GM19035 (cell line): ENCODE measurements at regions not wholly inside any gene's neighbourhood (a gene's known extent, or its start where the extent isn't known, plus 50 kb on each side); places are given as distances from the start of the nearest gene placed in this dataset.

Experiments used
- ATAC-seq: cut with Tn5 transposase; IDR thresholded peaks from one replicate; pipeline ENCODE4 v1.9.1; 2021; ENCODE audit not compliant: unreplicated experiment

DNA sequence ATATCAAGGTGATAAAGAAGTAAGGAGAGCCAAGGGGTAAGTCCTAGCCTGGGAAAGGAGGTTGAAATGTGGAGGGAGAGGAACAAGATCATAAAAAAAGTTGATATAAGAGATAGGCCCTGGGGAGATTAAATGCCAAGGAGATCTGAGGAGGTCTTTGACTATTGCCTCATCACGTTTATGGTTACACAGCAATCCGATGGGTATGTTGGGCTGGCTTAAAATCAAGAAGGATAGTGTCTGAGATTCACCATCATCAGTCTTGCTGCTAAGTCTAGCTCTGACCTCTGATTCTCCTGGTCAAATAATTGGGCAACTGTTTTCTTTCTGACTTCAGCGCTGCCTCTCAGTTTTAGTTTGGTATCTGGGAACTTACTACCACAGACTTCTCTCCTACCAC, 416.3 kb downstream of the GPATCH2 start:
- no peak for ATAC-seq

GRCh38 chr1:217211486-217211885, 419.4 kb downstream of the GPATCH2 start:
- ATAC-seq = peak; percentile 69

DNA sequence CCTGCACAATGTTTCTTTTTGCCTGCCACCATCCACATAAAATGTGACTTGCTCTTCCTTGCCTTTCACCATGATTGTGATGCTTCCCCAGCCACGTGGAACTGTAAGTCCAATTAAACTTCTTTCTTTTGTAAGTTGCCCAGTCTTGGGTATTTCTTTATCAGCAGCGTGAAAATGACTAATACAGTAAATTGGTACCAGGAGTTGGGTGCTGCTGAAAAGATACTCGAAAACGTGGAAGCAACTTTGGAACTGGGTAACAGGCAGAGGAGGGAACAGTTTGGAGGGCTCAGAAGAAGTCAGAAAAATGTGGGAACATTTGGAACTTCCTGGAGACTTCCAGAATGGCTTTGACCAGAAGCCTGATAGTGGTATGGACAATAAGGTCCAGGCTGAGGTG, 425.3 kb downstream of the GPATCH2 start:
- ATAC-seq = no peak

DNA sequence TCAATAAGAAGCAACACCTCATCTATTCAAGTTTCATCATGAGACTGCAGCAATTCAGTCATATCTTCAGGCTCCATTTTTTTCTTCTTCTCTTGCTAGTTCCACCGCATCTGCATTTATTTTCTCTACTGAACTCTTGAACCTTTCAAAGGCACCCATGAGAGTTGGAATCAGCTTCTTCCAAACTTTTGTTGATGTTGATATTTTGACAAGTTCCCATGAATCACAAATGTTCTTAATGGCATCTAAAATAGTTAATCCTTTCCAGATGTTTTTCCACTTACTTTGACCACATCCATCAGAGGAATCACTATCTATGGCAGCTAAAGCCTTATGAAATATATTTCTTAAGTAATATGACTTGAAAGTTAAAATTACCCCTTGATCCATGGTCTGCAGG, 434.3 kb downstream of the GPATCH2 start:
- no peak for ATAC-seq

DNA sequence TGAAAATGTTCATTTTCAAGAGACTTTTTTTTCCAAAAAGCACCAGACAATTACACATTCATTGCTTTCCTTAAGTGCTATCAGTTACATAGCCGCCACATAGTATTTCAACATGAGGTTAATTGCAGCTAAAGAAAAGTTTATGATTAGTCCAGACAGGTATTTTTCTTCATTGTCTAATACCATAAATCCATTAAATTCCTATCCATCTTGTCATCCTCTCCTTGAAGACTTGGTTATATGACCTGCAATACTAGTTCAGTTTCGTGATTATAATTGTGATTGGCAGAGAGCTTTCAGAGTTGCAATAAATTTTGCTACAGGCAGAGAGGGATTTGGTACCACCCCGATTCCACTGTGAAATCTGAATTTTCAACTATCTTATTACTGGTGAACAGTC, 437.7 kb downstream of the GPATCH2 start:
- no peak for ATAC-seq

DNA sequence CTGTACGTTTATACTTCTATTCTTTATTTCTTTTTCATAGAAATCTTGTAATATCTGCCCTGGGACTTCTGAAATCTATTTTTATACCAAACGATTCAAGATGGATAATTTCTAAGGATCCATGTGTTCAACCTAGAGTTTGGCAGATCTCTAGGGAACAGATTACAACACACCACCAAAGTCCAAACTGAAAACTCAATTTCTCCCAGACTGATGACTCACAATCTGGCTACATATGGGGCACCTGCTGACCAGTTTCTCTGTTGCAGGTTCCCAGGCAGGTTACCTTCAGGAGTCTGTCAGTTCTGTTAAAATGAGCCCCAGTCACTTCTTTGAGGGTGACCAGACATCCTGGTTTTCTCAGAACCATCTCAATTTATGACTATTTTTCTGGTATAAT, 439.4 kb downstream of the GPATCH2 start:
- no peak for ATAC-seq

DNA sequence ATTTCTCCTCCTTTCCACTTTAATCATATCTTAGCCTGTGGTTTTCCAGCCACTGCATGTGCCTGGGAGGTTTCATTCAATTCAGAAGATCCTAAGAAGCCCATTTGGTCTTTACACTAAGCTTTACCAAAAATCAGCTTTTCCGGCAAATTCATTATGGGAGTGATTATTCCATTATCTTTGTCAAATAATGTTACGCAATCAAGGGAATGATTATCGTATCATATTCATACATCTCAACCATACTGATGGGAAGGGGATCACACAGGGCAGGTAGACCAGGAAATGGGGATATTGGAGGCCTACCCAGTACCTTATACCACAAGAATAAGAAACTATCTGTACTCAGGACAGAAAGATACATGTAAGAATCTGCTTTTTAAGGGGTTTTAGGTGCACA, 440.5 kb downstream of the GPATCH2 start:
- no peak for ATAC-seq

- ATAC-seq = no peak
These were observed 441.5 kb downstream of the GPATCH2 start for GRCh38 chr1:217189362-217189761.

GRCh38 chr1:217188280-217189237, 442.3 kb downstream of the GPATCH2 start:
- ATAC-seq = no peak

DNA sequence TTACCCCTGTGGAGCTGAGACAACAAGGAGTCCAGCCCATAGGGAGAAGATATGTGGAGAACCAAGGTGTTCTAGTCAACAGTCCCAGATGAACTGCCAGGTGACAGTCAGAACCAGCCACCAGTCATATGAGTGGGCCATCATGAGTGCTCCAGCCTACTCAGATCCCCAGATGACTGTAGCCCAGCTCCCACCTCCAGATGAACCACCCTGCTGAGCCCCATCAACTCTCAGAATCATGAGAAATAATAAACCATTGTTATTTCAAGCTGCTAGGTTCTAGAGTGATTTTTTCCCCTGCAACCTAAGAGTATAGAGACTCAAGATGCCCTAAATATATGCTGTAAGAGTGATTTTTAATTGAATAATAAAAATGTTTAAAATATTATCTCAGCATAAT, 444.2 kb downstream of the GPATCH2 start:
- no peak for ATAC-seq

DNA sequence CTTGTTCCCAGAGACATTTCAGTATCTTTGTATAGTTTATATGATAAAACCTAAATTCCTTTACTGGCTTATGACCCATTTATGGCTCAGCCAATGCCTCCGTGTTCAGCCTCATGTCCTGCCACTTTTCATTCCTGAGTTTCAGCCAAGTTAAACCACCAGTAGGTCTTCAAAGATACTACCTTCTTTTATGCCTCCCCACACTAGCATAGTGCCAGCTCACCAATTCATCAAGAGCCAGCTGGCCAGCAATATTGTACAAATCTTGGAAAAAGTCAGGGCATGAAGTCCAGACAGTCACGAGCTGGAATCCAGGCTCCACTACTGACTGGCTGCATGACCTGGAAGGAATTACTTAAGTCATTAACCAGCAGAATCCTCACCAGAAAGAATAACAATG, 446.0 kb downstream of the GPATCH2 start:
- ATAC-seq = no peak

- ATAC-seq = no peak
These were observed 447.9 kb downstream of the GPATCH2 start for GRCh38 chr1:217182992-217183391.

DNA sequence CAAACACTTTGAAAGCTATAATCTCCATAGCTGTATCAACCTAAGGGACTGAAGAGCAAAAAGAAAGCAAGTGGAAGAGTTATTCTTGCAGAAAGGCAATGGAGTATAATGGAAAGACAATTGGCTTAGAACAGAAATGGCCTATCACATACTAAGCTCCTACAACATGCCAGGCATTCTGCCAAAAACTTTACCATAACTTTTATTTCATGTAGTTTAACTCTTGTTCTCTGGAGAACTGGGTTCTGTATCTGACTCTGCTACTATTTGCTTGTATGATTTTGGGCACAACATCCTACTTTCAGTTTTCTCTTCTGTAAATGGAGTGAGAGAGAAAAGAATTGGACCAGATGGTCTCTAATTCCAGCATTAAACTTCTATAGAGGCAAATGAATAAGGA, 449.1 kb downstream of the GPATCH2 start:
- no peak for ATAC-seq

DNA sequence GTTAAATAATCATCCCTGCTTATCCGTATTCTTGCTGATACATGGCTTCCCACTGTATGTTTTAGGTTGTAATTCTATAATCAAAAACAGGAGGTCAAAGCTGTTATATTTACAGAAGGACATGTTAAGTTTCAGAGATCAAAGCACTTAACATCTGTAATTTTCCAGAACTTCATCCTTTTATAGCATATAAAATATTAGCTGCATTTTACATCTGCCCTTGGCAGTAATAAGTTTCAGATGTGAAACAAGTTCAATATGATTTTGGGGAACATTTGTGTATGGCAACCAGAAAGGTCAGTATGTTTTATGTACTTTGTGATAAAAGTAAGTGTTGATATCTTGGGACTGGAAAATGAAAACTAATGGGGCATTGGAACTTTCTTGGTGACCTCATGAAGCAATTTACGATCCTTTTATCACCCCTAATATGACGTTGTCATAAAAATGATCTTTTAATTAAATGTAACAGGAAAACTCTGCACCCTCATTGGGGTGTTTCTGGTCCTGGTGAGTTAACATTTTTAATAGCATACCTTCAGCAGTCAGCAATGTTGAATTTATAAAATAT, 449.6 kb downstream of the GPATCH2 start:
- ATAC-seq = no peak

GRCh38 chr1:217180443-217180842, 450.4 kb downstream of the GPATCH2 start:
- ATAC-seq = no peak

DNA sequence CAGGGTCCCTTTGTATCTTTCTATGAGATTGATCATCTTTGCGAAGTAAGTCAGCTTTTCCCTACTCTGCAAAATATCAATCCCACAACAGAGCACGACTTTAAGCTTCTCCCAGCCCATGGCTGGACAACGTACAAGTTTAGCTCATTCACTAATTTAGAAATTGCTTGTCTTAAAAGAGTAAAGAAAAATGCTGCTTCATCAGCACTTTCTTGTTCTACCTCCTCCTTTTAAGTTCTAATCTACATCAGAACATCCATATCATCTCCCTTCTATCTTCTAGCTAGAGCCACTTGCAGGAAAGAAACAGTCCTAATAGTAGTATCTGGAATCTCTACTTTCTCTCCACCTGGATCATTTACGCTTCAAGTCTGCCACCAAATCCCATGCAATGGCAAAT, 441.2 kb upstream of the ESRRG start:
- no peak for ATAC-seq

DNA sequence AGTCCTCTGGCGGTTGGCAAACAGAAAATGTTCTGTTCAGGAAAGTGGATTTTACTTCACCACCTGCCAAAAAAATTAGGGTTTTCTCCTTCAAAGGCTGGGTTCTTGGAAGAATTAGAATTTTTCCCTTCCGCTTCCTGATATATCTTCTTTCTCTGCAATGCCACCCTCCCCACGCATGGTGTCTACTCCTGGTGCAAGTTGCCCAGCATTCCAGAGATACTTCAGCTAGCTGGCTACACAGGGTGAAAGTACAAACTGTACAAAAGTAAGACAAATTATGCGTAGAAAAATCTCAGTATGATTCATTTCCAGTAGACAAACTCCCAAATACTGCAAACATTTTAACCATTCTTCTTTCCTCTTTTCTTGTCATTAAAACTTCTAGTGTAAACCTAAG, 430.1 kb upstream of the ESRRG start:
- no peak for ATAC-seq

GRCh38 chr1:217150366-217150765, 427.1 kb upstream of the ESRRG start:
- ATAC-seq = no peak

- ATAC-seq = no peak
These were observed 426.6 kb upstream of the ESRRG start for GRCh38 chr1:217149791-217150190.

GRCh38 chr1:217141711-217142110, 418.5 kb upstream of the ESRRG start:
- no peak for ATAC-seq

GRCh38 chr1:217140041-217140901, 417.0 kb upstream of the ESRRG start:
- no peak for ATAC-seq

DNA sequence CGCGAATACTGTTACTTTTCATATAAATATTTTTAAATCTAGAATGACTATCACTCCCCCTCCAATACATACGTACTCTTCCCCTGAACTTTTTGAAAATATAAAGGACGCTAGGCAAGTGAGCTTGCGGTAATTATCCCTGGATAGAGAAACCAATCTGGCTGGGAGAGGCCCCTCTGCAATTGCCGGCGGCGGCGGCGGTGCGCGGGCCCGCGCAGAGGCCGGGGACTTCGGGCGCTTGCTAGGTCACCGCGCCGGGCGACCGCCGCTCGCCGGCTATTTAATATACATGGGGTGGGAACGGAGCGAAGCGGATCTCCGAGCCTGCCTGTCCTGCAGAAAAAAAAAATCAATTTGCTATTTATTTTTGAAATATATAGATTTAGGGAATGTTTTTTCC, 416.3 kb upstream of the ESRRG start:
- no peak for ATAC-seq
